ENCODE measurements at regions not wholly inside any gene's neighbourhood (a gene's known extent, or its start where the extent isn't known, plus 50 kb on each side); places are given as distances from the start of the nearest gene placed in this dataset.

- TF ChIP-seq EZH2phosphoT487 (IDR thresholded peaks at IDR 0.05; ENCODE audit: insufficient read depth, low read depth): no peak
- TF ChIP-seq EZH2 (IDR thresholded peaks at IDR 0.05; ENCODE audit: insufficient read depth, poor library complexity, severe bottlenecking): no peak
Measured at GRCh38 chr2:42900289-42900891, 108.0 kb upstream of the HAAO start.
